GM18870 (cell line): ENCODE measurements at regions not wholly inside any gene's neighbourhood (a gene's known extent, or its start where the extent isn't known, plus 50 kb on each side); places are given as distances from the start of the nearest gene placed in this dataset.
A peak's percentile ranks its signal among the peaks of the same experiment; 100 is the strongest.

Source experiments
- ATAC-seq: cut with Tn5 transposase; IDR thresholded peaks from one replicate; pipeline ENCODE4 v1.9.1; 2021; ENCODE audit warnings: moderate library complexity; ENCODE audit not compliant: unreplicated experiment

GRCh38 chr6:53417141-53417540 is 68.4 kb upstream of the ELOVL5 start:
- no peak for ATAC-seq

DNA sequence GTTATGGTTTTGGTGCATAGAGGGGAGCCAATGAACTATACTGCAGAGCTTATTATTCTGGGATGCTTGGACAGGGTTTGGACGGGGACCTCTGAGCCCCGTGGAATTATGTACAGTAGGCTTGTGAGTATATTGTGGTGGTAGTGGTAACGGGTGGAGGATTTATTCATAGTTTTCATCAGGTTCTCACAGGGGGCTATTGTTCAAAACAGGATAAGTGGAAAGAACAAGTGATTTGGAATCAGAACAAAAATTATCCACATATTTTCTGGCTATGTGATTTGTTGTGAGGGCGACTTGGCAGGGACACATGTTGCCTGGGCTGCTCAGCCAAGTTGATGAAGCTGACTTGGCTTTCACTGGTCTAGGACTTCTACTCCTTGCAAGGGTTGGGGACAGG is 64.6 kb upstream of the ELOVL5 start:
- no peak for ATAC-seq

GRCh38 chr6:53412751-53413150 is 64.0 kb upstream of the ELOVL5 start:
- ATAC-seq = no peak

DNA sequence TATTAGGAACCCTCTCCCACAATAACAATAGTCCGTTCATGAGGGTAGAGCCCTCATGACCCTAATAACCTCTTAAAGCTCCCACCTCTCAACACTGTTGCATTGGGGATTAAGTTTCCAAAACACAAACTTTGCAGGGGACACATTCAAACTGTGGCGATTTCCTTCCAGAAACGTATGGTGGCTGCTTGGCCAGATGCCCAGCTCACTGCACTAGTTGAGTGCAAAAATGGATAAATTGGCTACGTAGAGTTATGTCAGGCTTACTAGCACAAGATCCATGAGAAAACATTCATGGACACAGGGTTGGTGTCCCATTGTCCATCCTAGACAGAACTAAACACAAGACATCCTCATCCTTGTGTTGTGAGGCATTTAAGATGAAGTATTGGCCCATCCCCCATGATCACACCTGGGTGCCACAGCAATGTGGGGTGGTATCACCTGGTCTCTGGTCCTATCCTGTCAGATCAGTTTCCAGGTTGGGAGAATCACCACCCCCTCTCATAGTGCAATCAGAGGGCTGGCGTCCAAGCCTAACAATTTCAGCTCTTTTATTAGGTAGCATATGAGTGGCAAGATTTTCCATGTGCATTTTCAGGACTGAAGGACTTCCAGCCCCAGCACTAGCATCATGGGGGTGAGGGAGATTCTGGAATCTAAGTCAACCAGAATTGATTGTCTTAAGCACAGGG is 63.4 kb upstream of the ELOVL5 start:
- ATAC-seq = no peak

- ATAC-seq = no peak
Measured at GRCh38 chr6:53411451-53411850, 62.7 kb upstream of the ELOVL5 start.

GRCh38 chr6:53410508-53411258 is 61.9 kb upstream of the ELOVL5 start:
- peak; percentile 70 for ATAC-seq

DNA sequence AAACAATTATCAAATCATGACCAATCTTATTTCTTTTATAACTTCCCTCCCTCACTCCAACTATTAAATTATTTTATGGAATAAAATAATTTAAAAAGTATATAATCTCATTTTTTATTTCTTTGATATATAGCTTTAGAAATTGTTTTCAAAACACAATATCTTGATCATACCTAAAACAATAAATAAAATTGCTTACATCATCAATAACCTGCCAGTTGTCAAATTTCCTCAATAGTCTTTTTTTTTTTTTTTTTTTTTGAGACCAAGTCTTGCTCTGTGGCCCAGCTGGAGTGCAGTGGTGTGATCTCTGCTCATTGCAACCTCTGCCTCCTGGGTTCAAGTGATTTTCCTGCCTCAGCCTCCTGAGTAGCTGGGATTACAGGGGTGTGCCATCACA is 60.1 kb upstream of the ELOVL5 start:
- no peak for ATAC-seq

GRCh38 chr6:53399027-53399344 is 50.2 kb upstream of the ELOVL5 start:
- no peak for ATAC-seq

- ATAC-seq = no peak
Measured at GRCh38 chr6:53398247-53399026, 49.7 kb upstream of the ELOVL5 start.
